HepG2 (cell line): ENCODE measurements at regions not wholly inside any gene's neighbourhood (a gene's known extent, or its start where the extent isn't known, plus 50 kb on each side); places are given as distances from the start of the nearest gene placed in this dataset.

Experiments used
- ATAC-seq: fragments of 200-7000 bp; cut with Tn5 transposase; 3 replicates; pipeline ENCODE4 v1.9.1; 2020; ENCODE audit warnings: mild to moderate bottlenecking, moderate library complexity
- BruUV-seq: library from RNA; stranded (reverse); fragments of 400-500 nt; replicated peaks from 2 replicates; lab custom pipeline; 2021; lab: Mats Ljungman, UMichigan
- CTCF ChIA-PET: fragments of 300-600 bp; formaldehyde crosslinking; extraction: SDS; loops from one replicate; lab custom pipeline; 2021; ENCODE audit warnings: low total read pairs, inconsistent platforms, low intra/inter-chr PET ratio; lab: Yijun Ruan, JAX
- POLR2A ChIA-PET: fragments of 350-600 bp; sonication (Branson Sonifier 250); formaldehyde crosslinking; loops from one replicate; lab custom pipeline; 2020; ENCODE audit warnings: antibody characterized with exemption, inconsistent platforms; lab: Yijun Ruan, JAX
- DNase-seq: peaks from one replicate; pipeline ENCODE4 v3.0.0-alpha.2; 2015; ENCODE audit warnings: low spot score
- FAIRE-seq: peaks from 3 replicates; lab custom pipeline; 2011; peaks lifted over from hg19 to GRCh38; lab: Jason Lieb, UNC
- H2AFZ ChIP-seq: one replicate; pipeline ENCODE4 v1.6.1; 2011; ENCODE audit warnings: low read length, inconsistent platforms
- H3K27ac ChIP-seq: fragments of 300-600 bp; 3 replicates; pipeline ENCODE4 v1.8.0; 2011; ENCODE audit warnings: mixed run types, mild to moderate bottlenecking, mixed read lengths, low read length, inconsistent platforms; ENCODE audit not compliant: insufficient read depth; ENCODE audit errors: extremely low read length
- H3K27me3 ChIP-seq, 2 experiments: fragments of 200-600 bp in 1 of 2; 2 replicates in 1 of 2; 3 replicates in 1 of 2; pipeline versions ENCODE4 v1.6.0 to v1.8.0; 2011; ENCODE audit warnings: low read length in 2 of 2, mild to moderate bottlenecking in 2 of 2, moderate library complexity in 2 of 2, inconsistent platforms in 1 of 2; ENCODE audit not compliant: insufficient read depth in 2 of 2, control insufficient read depth in 1 of 2
- H3K36me3 ChIP-seq, 2 experiments: fragments of 200-600 bp in 1 of 2; replicated peaks in 1 of 2; 2 replicates in 1 of 2; 3 replicates in 1 of 2; pipeline versions ENCODE4 v1.5.1 to v1.8.0; 2011; ENCODE audit warnings: low read length in 2 of 2, inconsistent platforms in 1 of 2; ENCODE audit not compliant: insufficient read depth in 2 of 2, control insufficient read depth in 1 of 2
- H3K4me1 ChIP-seq: 2 replicates; pipeline ENCODE4 v1.5.1; 2012; ENCODE audit warnings: low read length, inconsistent platforms; ENCODE audit not compliant: insufficient read depth
- H3K4me2 ChIP-seq: 2 replicates; pipeline ENCODE4 v1.6.0; 2011; ENCODE audit warnings: low read depth, low read length, inconsistent platforms
- H3K4me3 ChIP-seq, 3 experiments: fragments of 200-600 bp in 1 of 3; sonication (generic), shearing (Covaris generic) in 1 of 3; replicated peaks in 1 of 3; 2 replicates each; pipeline ENCODE4 v1.5.1; 2011 to 2016; ENCODE audit warnings: low read length in 3 of 3, inconsistent platforms in 2 of 3, low read depth in 2 of 3, mild to moderate bottlenecking in 2 of 3, control low read depth in 1 of 3, mixed read lengths in 1 of 3; ENCODE audit not compliant: insufficient read depth in 1 of 3
- H3K79me2 ChIP-seq: one replicate; pipeline ENCODE4 v1.6.1; 2011; ENCODE audit warnings: low read length, inconsistent platforms; ENCODE audit not compliant: insufficient read depth
- H3K9ac ChIP-seq: 2 replicates; pipeline ENCODE4 v1.6.0; 2011; ENCODE audit warnings: mild to moderate bottlenecking, low read depth, low read length, inconsistent platforms; ENCODE audit not compliant: insufficient read depth
- H3K9me3 ChIP-seq: 2 replicates; pipeline ENCODE4 v1.5.1; 2012; ENCODE audit warnings: mild to moderate bottlenecking, low read length
- H4K20me1 ChIP-seq: 2 replicates; pipeline ENCODE4 v1.6.0; 2011; ENCODE audit warnings: inconsistent platforms, mild to moderate bottlenecking, low read length, moderate library complexity; ENCODE audit not compliant: insufficient read depth
- HOXD1 ChIP-seq: sonication (generic); formaldehyde crosslinking; IDR thresholded peaks from 2 replicates; pipeline ENCODE4 v1.5.0; 2020; ENCODE audit warnings: missing genetic modification reagents
- JUND ChIP-seq: sonication (generic); formaldehyde crosslinking; IDR thresholded peaks from 2 replicates; pipeline ENCODE4 v1.8.0; 2022; ENCODE audit warnings: mild to moderate bottlenecking, missing genetic modification reagents
- KDM1A ChIP-seq: IDR thresholded peaks from 2 replicates; pipeline ENCODE4 v1.6.1; 2016; ENCODE audit warnings: missing compliant biosample characterization
- KLF11 ChIP-seq: IDR thresholded peaks from 2 replicates; pipeline ENCODE4 v1.6.1; 2016; ENCODE audit warnings: missing compliant biosample characterization
- NBN ChIP-seq: fragments of 450-650 bp; conservative IDR thresholded peaks from 2 replicates; pipeline ENCODE4 v1.6.1; 2017
- PHF21A ChIP-seq: sonication (generic); formaldehyde crosslinking; IDR thresholded peaks from 2 replicates; pipeline ENCODE4 v1.5.0; 2020; ENCODE audit warnings: mild to moderate bottlenecking, missing genetic modification reagents
- RARA ChIP-seq: IDR thresholded peaks from 2 replicates; pipeline ENCODE4 v1.6.1; 2016; ENCODE audit warnings: missing genetic modification reagents, missing compliant biosample characterization
- RFX5 ChIP-seq: IDR thresholded peaks from 2 replicates; pipeline ENCODE4 v1.6.1; 2011; ENCODE audit warnings: low read depth, low read length, improper control_type of control experiment
- SRSF1 ChIP-seq: fragments of 200-400 bp; formaldehyde crosslinking; optimal IDR thresholded peaks from 2 replicates; pipeline ENCODE3; 2017; ENCODE audit warnings: mild to moderate bottlenecking, low read depth, low read length, moderate library complexity
- THAP11 ChIP-seq: IDR thresholded peaks from 2 replicates; pipeline ENCODE4 v1.6.1; 2016; ENCODE audit warnings: missing biosample characterization, missing genetic modification reagents
- ZNF207 ChIP-seq: fragments of 450-650 bp; IDR thresholded peaks from 2 replicates; pipeline ENCODE4 v1.6.1; 2016; ENCODE audit warnings: antibody characterized with exemption, borderline replicate concordance
- ZNF326 ChIP-seq: sonication (generic); formaldehyde crosslinking; IDR thresholded peaks from 2 replicates; pipeline ENCODE4 v1.4.0; 2020; ENCODE audit warnings: missing genetic modification reagents, borderline replicate concordance
- WGBS: methylation state at CpG from one replicate; pipeline ENCODE4 v1.1.6; 2017; ENCODE audit warnings: low lambda C conversion rate; 5-methylcytosine and 5-hydroxymethylcytosine counted together
- in situ Hi-C: cut with HindIII; loops from 2 replicates; pipeline ENCODE4 v1.10.0; 2017; ENCODE audit warnings: low pct_unique_long_range_greater_than_20kb; ENCODE audit not compliant: extremely low pct_ligation_motif_present
- intact Hi-C: fragments of 100-400 bp; cut with micrococcal nuclease; formaldehyde crosslinking; loops from one replicate; pipeline ENCODE4 v1.10.0; 2022; ENCODE audit not compliant: unreplicated experiment
- TF ChIP-seq, protein P1 (sequence below): IDR thresholded peaks from 2 replicates; pipeline ENCODE4 v1.6.1; 2016; ENCODE audit warnings: mild to moderate bottlenecking, missing biosample characterization, missing genetic modification reagents
- TF ChIP-seq, protein P2 (sequence below): sonication (generic); formaldehyde crosslinking; IDR thresholded peaks from 2 replicates; pipeline ENCODE4 v1.5.0; 2020; ENCODE audit warnings: missing genetic modification reagents
- TF ChIP-seq, protein P3 (sequence below), 2 experiments: fragments of 450-650 bp in 1 of 2; sonication (generic) in 1 of 2; formaldehyde crosslinking in 1 of 2; IDR thresholded peaks; 2 replicates each; pipeline versions ENCODE4 v1.6.1 to v1.8.0; 2016 to 2022; ENCODE audit warnings: antibody characterized with exemption in 1 of 2, mild to moderate bottlenecking in 1 of 2, missing genetic modification reagents in 1 of 2
- TF ChIP-seq, protein P4 (sequence below): sonication (generic); formaldehyde crosslinking; IDR thresholded peaks from 2 replicates; pipeline ENCODE4 v1.4.0; 2020; ENCODE audit warnings: mild to moderate bottlenecking, missing genetic modification reagents

DNA sequence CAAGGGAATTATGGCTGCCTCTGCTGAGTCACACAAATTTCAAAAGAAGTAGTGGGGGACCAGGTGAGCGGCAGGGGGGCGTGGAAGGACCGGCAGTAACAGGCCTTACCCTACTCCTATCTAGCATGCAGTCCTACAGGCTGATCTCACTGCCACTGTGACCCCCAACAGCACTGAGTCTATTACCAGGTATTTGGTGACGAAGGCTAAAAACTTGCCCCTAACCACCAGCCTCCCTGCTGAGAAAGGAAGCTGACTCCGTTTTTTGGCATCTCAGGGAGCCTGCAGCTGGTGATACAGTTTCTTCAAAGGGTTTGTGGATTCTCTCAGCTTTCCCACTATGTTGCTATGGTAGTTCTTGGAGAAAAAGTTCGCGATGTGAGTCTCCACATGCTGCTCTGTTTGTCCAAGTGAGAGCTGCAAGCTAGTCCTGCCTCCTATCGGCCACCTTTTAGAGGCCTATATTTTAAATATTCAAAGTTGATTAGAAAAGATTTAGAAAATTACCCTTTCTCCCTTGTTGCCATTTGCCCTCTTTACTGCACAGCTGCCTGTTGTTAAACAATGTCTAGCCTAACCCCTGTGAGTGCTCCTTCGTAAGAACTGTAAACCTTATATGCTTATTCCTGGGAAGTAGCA is 57.1 kb upstream of the SLCO1B1 start:
- H3K9ac ChIP-seq = no peak overlapping the region
- no peak overlapping the region for H3K4me3 ChIP-seq
- POLR2A ChIA-PET = no interaction called here
- DNase-seq = no peak
- no peaks in the 10 kb centered on the region for H3K36me3 ChIP-seq
- no peaks in the 10 kb centered on the region for H3K4me1 ChIP-seq
- in situ Hi-C loops (no loop called here), intact Hi-C loops (no loop called here)
- no TSS peak for BruUV-seq
- no peak overlapping the region for H2AFZ ChIP-seq
- H3K79me2 ChIP-seq = no peaks in the 10 kb centered on the region
- no peak overlapping the region for H3K27ac ChIP-seq
- 47% methylated on average over 7 of the region's 9 CpGs for WGBS
- no peak overlapping the region for H3K4me2 ChIP-seq
- H4K20me1 ChIP-seq = no peaks in the 10 kb centered on the region
- peaks cover 88% of the 10 kb centered on the region for H3K9me3 ChIP-seq
- CTCF ChIA-PET = no interaction called here
- ATAC-seq = no peak
- H3K27me3 ChIP-seq = no peaks in the 10 kb centered on the region; a peak in 1 of 5 replicates
- no peak for FAIRE-seq
- TF ChIP-seq RFX5 (no peak), HOXD1 (CRISPR knock-in tag) (no peak), ZNF207 (no peak), NBN (no peak), PHF21A (CRISPR knock-in tag) (no peak), KLF11 (CRISPR knock-in tag) (no peak), KDM1A (CRISPR knock-in tag) (no peak), THAP11 (no peak), SRSF1 (no peak), JUND (CRISPR knock-in tag) (no peak), RARA (no peak), ZNF326 (CRISPR knock-in tag) (no peak)
- TF ChIP-seq, protein P1, sequence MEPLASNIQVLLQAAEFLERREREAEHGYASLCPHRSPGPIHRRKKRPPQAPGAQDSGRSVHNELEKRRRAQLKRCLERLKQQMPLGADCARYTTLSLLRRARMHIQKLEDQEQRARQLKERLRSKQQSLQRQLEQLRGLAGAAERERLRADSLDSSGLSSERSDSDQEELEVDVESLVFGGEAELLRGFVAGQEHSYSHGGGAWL (CRISPR knock-in tag) = no peak
- TF ChIP-seq, protein P2, sequence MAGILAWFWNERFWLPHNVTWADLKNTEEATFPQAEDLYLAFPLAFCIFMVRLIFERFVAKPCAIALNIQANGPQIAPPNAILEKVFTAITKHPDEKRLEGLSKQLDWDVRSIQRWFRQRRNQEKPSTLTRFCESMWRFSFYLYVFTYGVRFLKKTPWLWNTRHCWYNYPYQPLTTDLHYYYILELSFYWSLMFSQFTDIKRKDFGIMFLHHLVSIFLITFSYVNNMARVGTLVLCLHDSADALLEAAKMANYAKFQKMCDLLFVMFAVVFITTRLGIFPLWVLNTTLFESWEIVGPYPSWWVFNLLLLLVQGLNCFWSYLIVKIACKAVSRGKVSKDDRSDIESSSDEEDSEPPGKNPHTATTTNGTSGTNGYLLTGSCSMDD (CRISPR knock-in tag) = no peak
- TF ChIP-seq, protein P3, sequence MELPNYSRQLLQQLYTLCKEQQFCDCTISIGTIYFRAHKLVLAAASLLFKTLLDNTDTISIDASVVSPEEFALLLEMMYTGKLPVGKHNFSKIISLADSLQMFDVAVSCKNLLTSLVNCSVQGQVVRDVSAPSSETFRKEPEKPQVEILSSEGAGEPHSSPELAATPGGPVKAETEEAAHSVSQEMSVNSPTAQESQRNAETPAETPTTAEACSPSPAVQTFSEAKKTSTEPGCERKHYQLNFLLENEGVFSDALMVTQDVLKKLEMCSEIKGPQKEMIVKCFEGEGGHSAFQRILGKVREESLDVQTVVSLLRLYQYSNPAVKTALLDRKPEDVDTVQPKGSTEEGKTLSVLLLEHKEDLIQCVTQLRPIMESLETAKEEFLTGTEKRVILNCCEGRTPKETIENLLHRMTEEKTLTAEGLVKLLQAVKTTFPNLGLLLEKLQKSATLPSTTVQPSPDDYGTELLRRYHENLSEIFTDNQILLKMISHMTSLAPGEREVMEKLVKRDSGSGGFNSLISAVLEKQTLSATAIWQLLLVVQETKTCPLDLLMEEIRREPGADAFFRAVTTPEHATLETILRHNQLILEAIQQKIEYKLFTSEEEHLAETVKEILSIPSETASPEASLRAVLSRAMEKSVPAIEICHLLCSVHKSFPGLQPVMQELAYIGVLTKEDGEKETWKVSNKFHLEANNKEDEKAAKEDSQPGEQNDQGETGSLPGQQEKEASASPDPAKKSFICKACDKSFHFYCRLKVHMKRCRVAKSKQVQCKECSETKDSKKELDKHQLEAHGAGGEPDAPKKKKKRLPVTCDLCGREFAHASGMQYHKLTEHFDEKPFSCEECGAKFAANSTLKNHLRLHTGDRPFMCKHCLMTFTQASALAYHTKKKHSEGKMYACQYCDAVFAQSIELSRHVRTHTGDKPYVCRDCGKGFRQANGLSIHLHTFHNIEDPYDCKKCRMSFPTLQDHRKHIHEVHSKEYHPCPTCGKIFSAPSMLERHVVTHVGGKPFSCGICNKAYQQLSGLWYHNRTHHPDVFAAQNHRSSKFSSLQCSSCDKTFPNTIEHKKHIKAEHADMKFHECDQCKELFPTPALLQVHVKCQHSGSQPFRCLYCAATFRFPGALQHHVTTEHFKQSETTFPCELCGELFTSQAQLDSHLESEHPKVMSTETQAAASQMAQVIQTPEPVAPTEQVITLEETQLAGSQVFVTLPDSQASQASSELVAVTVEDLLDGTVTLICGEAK (IDR thresholded peaks at IDR 0.05) = no peak
- TF ChIP-seq, protein P3 (CRISPR knock-in tag; IDR thresholded peaks at IDR 0.05) = no peak
- TF ChIP-seq, protein P4, sequence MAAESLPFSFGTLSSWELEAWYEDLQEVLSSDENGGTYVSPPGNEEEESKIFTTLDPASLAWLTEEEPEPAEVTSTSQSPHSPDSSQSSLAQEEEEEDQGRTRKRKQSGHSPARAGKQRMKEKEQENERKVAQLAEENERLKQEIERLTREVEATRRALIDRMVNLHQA (CRISPR knock-in tag) = no peak
